ENCODE measurements at regions not wholly inside any gene's neighbourhood (a gene's known extent, or its start where the extent isn't known, plus 50 kb on each side); places are given as distances from the start of the nearest gene placed in this dataset.

DNA sequence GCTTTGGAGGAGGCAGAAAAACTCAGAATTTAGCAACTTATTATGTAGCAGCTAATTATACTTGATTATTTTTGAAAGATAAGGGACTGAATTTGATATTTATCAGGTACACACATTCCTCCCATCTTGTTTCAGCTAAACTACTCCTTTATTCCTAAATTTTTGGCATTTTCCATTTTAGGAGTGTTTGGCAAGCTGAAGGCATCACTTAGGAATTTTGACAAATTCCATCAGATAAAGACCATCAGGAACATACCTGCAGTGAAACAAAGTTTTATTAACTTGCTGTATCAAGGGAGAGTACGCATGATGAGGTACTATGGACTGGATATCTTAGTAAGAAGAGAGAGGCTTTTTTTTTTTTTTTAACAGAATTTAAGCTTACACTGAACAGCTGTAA is 1092.2 kb downstream of the PLA2G4A start:
- TF ChIP-seq, protein P1, sequence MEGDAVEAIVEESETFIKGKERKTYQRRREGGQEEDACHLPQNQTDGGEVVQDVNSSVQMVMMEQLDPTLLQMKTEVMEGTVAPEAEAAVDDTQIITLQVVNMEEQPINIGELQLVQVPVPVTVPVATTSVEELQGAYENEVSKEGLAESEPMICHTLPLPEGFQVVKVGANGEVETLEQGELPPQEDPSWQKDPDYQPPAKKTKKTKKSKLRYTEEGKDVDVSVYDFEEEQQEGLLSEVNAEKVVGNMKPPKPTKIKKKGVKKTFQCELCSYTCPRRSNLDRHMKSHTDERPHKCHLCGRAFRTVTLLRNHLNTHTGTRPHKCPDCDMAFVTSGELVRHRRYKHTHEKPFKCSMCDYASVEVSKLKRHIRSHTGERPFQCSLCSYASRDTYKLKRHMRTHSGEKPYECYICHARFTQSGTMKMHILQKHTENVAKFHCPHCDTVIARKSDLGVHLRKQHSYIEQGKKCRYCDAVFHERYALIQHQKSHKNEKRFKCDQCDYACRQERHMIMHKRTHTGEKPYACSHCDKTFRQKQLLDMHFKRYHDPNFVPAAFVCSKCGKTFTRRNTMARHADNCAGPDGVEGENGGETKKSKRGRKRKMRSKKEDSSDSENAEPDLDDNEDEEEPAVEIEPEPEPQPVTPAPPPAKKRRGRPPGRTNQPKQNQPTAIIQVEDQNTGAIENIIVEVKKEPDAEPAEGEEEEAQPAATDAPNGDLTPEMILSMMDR (IDR thresholded peaks at IDR 0.05 in 8 of 11, conservative IDR thresholded peaks at IDR 0.05 in 3 of 11) = no peak
- TF ChIP-seq POLR2AphosphoS5 (IDR thresholded peaks at IDR 0.05) = no peak
- TF ChIP-seq POLR2A (IDR thresholded peaks at IDR 0.05) = no peak
